PC-3 (cell line): ENCODE measurements at regions not wholly inside any gene's neighbourhood (a gene's known extent, or its start where the extent isn't known, plus 50 kb on each side); places are given as distances from the start of the nearest gene placed in this dataset.

Experiments
- ATAC-seq: fragments of 200-7000 bp; cut with Tn5 transposase; 2 replicates; pipeline ENCODE4 v1.9.1; 2020; ENCODE audit warnings: mild to moderate bottlenecking, moderate library complexity
- BruUV-seq: library from RNA; stranded (reverse); fragments of 400-500 nt; replicated peaks from 2 replicates; lab custom pipeline; 2021; lab: Mats Ljungman, UMichigan
- CTCF ChIA-PET: fragments of 300-600 bp; sonication (Branson Sonifier 250); formaldehyde crosslinking; loops from one replicate; lab custom pipeline; 2022; ENCODE audit warnings: antibody characterized with exemption; lab: Charles Lee
- POLR2A ChIA-PET: fragments of 300-600 bp; sonication (Branson Sonifier 250); formaldehyde crosslinking; loops from one replicate; lab custom pipeline; 2022; ENCODE audit warnings: antibody characterized with exemption; ENCODE audit not compliant: unreplicated experiment; lab: Charles Lee
- DNase-seq: peaks from one replicate; pipeline ENCODE4 v3.0.0-alpha.2; 2015
- H2AFZ ChIP-seq: fragments of 300-600 bp; sonication (generic); 2 replicates; pipeline ENCODE4 v1.6.0; 2016; ENCODE audit warnings: antibody characterized with exemption, low read length
- H3F3A ChIP-seq: fragments of 300-600 bp; sonication (generic); one replicate; pipeline ENCODE4 v1.6.0; 2017; ENCODE audit warnings: antibody characterized with exemption, low read length, control low read depth, mild to moderate bottlenecking; ENCODE audit not compliant: unreplicated experiment
- H3K27ac ChIP-seq: fragments of 300-600 bp; sonication (generic); 2 replicates; pipeline ENCODE4 v1.5.1; 2016; ENCODE audit warnings: mild to moderate bottlenecking, low read length
- H3K27me3 ChIP-seq: fragments of 300-600 bp; sonication (generic); 2 replicates; pipeline ENCODE4 v1.6.1; 2016; ENCODE audit warnings: low read length, mixed read lengths
- H3K36me3 ChIP-seq: fragments of 300-600 bp; sonication (generic); 2 replicates; pipeline ENCODE4 v1.6.1; 2016; ENCODE audit warnings: low read depth, mixed run types, low read length, mixed read lengths
- H3K4me1 ChIP-seq: fragments of 300-600 bp; sonication (generic); 2 replicates; pipeline ENCODE4 v1.5.1; 2016; ENCODE audit warnings: low read length; ENCODE audit not compliant: insufficient read depth
- H3K4me2 ChIP-seq: fragments of 300-600 bp; sonication (generic); 2 replicates; pipeline ENCODE4 v1.6.0; 2016; ENCODE audit warnings: low read length
- H3K4me3 ChIP-seq: fragments of 300-600 bp; sonication (generic); 2 replicates; pipeline ENCODE4 v1.5.1; 2016; ENCODE audit warnings: mild to moderate bottlenecking, low read length, mixed read lengths
- H3K79me2 ChIP-seq: fragments of 300-600 bp; sonication (generic); 2 replicates; pipeline ENCODE4 v1.6.1; 2017; ENCODE audit warnings: low read length, mixed read lengths
- H3K9ac ChIP-seq: fragments of 300-600 bp; sonication (generic); 2 replicates; pipeline ENCODE4 v1.6.0; 2016; ENCODE audit warnings: mild to moderate bottlenecking, low read length
- H3K9me2 ChIP-seq: fragments of 300-600 bp; sonication (generic); replicated peaks from 2 replicates; pipeline ENCODE4 v1.6.1; 2016; ENCODE audit warnings: mixed run types, low read length, mixed read lengths
- H3K9me3 ChIP-seq: fragments of 300-600 bp; sonication (generic); 2 replicates; pipeline ENCODE4 v1.6.1; 2016; ENCODE audit warnings: low read length, mixed read lengths
- H4K20me1 ChIP-seq: fragments of 300-600 bp; sonication (generic); 2 replicates; pipeline ENCODE4 v1.6.1; 2016; ENCODE audit warnings: low read length, mixed read lengths
- CTCF ChIP-seq: fragments of 300-600 bp; sonication (generic); conservative IDR thresholded peaks from 2 replicates; pipeline ENCODE4 v1.5.1; 2017; ENCODE audit warnings: antibody characterized with exemption, low read depth, mild to moderate bottlenecking, low read length
- EZH2 ChIP-seq: fragments of 300-600 bp; sonication (generic); IDR thresholded peaks from one replicate; pipeline ENCODE4 v1.6.1; 2017; ENCODE audit warnings: antibody characterized with exemption, mild to moderate bottlenecking, low read length; ENCODE audit not compliant: unreplicated experiment
- EZH2phosphoT487 ChIP-seq: fragments of 300-600 bp; sonication (generic); IDR thresholded peaks from 2 replicates; pipeline ENCODE4 v1.6.1; 2018; ENCODE audit warnings: mild to moderate bottlenecking, antibody characterized with exemption, low read length, borderline replicate concordance
- intact Hi-C: fragments of 100-400 bp; cut with micrococcal nuclease; formaldehyde crosslinking; loops from 2 replicates; pipeline ENCODE4 v1.9.0; 2023

- POLR2A ChIA-PET, result no interaction called here
- intact Hi-C loops, result no loop called here
Measured at GRCh38 chr4:142952821-142953580, 106.9 kb upstream of the INPP4B start.

DNA sequence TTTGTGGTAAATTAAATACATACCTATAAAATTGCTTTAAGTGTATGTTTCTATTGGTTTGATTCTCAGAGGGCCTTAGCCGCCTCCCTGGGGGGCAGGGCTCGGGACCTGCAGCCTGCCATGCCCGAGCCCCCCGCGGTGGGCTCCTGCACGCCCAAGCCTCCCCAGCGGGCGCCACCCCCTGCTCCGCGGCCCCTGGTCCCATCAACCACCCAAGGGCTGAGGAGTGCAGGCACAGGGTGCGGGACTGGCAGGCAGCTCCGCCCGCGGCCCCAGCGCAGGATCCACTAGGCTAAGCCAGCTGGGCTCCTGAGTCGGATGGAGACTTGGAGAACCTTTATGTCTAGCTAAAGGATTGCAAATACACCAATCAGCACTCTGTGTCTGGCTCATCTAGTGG, 108.3 kb upstream of the INPP4B start:
- Histone ChIP-seq H2AFZ (no peak overlapping the region), H3K9me3 (no peaks in the 10 kb centered on the region), H3K4me3 (no peak overlapping the region), H3K4me1 (no peaks in the 10 kb centered on the region), H3F3A (no peaks in the 10 kb centered on the region), H3K4me2 (no peak overlapping the region), H3K9ac (no peak overlapping the region), H3K36me3 (no peaks in the 10 kb centered on the region), H3K27me3 (peaks cover 44% of the 10 kb centered on the region), H4K20me1 (no peaks in the 10 kb centered on the region), H3K79me2 (no peaks in the 10 kb centered on the region), H3K9me2 (no peaks in the 10 kb centered on the region), H3K27ac (no peak overlapping the region)
- ATAC-seq (no peak), DNase-seq (no peak)
- ChIA-PET POLR2A (no interaction called here), CTCF (no interaction called here)
- intact Hi-C loops, result no loop called here
- no TSS peak for BruUV-seq
- TF ChIP-seq CTCF, result no peak
- no peak for TF ChIP-seq EZH2
- no peak for TF ChIP-seq EZH2phosphoT487

More at GRCh38 chr4:142952821-142953580, 106.9 kb upstream of the INPP4B start:
- ATAC-seq (no peak), DNase-seq (no peak)
- no peaks in the 10 kb centered on the region for H3K9me3 ChIP-seq
- no peaks in the 10 kb centered on the region for H3K9me2 ChIP-seq
- no peak overlapping the region for H3K4me3 ChIP-seq
- TF ChIP-seq EZH2, result no peak
- TF ChIP-seq EZH2phosphoT487, result no peak
- TF ChIP-seq CTCF, result no peak
- H3K36me3 ChIP-seq, result no peaks in the 10 kb centered on the region
- H2AFZ ChIP-seq, result no peak overlapping the region
- BruUV-seq, result no TSS peak
- H3K79me2 ChIP-seq, result no peaks in the 10 kb centered on the region
- H3K27me3 ChIP-seq, result peaks cover 50% of the 10 kb centered on the region
- CTCF ChIA-PET, result no interaction called here
- H3K4me1 ChIP-seq, result no peaks in the 10 kb centered on the region
- H3K4me2 ChIP-seq, result no peak overlapping the region
- H4K20me1 ChIP-seq, result no peaks in the 10 kb centered on the region
- no peak overlapping the region for H3K9ac ChIP-seq
- H3F3A ChIP-seq, result no peaks in the 10 kb centered on the region
- H3K27ac ChIP-seq, result no peak overlapping the region

GRCh38 chr4:142955501-142955900, 109.4 kb upstream of the INPP4B start:
- no peaks in the 10 kb centered on the region for H3F3A ChIP-seq
- ChIA-PET POLR2A (no interaction called here), CTCF (no interaction called here)
- H3K27me3 ChIP-seq, result peaks cover 37% of the 10 kb centered on the region
- no peaks in the 10 kb centered on the region for H3K9me2 ChIP-seq
- H3K79me2 ChIP-seq, result no peaks in the 10 kb centered on the region
- ATAC-seq (no peak), DNase-seq (no peak)
- no peak overlapping the region for H3K4me2 ChIP-seq
- no peak overlapping the region for H2AFZ ChIP-seq
- no TSS peak for BruUV-seq
- no peak for TF ChIP-seq EZH2phosphoT487
- TF ChIP-seq EZH2, result no peak
- no peak for TF ChIP-seq CTCF
- no peaks in the 10 kb centered on the region for H3K36me3 ChIP-seq
- H4K20me1 ChIP-seq, result no peaks in the 10 kb centered on the region
- intact Hi-C loops, result no loop called here
- no peak overlapping the region for H3K27ac ChIP-seq
- no peak overlapping the region for H3K4me3 ChIP-seq
- H3K9ac ChIP-seq, result no peak overlapping the region
- no peaks in the 10 kb centered on the region for H3K9me3 ChIP-seq
- no peaks in the 10 kb centered on the region for H3K4me1 ChIP-seq
